ENCODE measurements at regions not wholly inside any gene's neighbourhood (a gene's known extent, or its start where the extent isn't known, plus 50 kb on each side); places are given as distances from the start of the nearest gene placed in this dataset.
"Not testable (repeated sequence)": the region's sequence is repeated elsewhere in the genome, so short reads cannot be mapped to it uniquely, and the experiment has no call there.

DNA sequence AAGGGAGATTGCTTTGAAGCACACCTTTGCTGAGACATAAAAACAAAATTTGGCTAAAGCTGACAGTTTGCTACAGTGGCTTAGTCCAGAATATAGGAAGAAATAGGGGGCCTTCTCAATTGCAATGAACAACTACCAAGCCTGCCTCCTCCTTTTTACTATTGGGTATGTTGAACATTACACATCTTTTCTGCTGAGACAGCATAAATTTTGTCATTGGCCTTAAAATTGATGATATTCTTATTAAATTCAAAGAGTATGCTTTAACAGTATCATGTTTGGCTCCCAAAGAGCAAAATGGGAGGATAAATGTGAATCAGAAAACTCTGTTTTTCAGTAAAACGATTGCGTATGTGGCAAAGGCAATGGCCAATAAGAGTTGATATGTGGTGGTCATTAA is 721.9 kb upstream of the IGFBP7 start:
- H3K36me3 Mint-ChIP-seq (ENCODE audit: low read depth): no peaks in the 10 kb centered on the region
- no peaks in the 10 kb centered on the region for H3K9me3 Mint-ChIP-seq
- no peaks in the 10 kb centered on the region for H3K27me3 Mint-ChIP-seq
- intact Hi-C loops (cut with micrococcal nuclease): no loop called here
- no peak overlapping the region for H3K27ac Mint-ChIP-seq
- no peaks in the 10 kb centered on the region for H3K4me1 Mint-ChIP-seq (ENCODE audit: low read depth)
- no peak overlapping the region for H3K4me3 Mint-ChIP-seq

DNA sequence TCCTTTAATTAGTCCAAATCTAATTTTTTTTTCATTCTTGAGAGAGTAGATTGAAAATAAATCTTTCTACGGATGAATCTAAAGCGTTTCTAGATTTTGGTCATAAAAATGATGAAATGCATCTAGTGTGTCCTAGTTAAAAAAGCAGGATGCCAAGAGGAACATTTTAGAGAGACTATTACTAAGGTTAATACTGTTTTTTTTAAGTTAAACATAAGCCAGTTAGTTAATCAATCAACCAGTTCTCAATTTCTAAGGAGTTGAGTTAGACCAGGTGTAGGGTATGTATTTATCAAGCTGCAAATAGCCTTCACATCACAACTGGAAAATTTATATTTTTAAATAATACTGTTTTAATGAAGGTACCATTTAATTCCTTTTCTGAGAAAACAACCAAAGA is 679.5 kb upstream of the IGFBP7 start:
- no peaks in the 10 kb centered on the region for H3K4me1 Mint-ChIP-seq (ENCODE audit: low read depth)
- no peaks in the 10 kb centered on the region for H3K9me3 Mint-ChIP-seq
- H3K4me3 Mint-ChIP-seq: no peak overlapping the region
- H3K27ac Mint-ChIP-seq: no peak overlapping the region
- H3K27me3 Mint-ChIP-seq: no peaks in the 10 kb centered on the region
- no peaks in the 10 kb centered on the region for H3K36me3 Mint-ChIP-seq (ENCODE audit: low read depth)
- intact Hi-C loops (cut with micrococcal nuclease): no loop called here

DNA sequence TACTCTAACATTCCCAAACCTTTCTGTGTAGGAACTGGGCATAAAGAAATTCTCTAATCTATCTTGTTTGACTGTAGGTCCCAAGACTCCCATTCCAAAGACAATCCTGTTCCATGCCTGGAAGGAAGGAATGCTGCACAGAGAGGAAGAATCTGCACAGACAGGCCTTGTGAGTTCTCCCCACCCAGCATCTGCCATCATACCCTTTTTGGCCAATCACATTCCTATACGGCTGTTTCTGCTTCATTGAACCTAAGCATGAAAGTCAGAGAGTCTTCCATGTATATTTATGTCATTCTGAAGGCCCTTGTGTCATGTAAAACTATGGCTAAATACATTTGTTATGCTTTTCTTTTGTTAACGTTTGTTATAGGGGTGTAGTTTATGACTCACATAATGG is 667.7 kb upstream of the IGFBP7 start:
- Mint-ChIP-seq H3K27me3 (no peaks in the 10 kb centered on the region), H3K4me3 (no peak overlapping the region), H3K36me3 (ENCODE audit: low read depth) (no peaks in the 10 kb centered on the region), H3K4me1 (ENCODE audit: low read depth) (no peaks in the 10 kb centered on the region), H3K9me3 (peaks cover 8% of the 10 kb centered on the region), H3K27ac (no peak overlapping the region)
- intact Hi-C loops (cut with micrococcal nuclease): no loop called here

DNA sequence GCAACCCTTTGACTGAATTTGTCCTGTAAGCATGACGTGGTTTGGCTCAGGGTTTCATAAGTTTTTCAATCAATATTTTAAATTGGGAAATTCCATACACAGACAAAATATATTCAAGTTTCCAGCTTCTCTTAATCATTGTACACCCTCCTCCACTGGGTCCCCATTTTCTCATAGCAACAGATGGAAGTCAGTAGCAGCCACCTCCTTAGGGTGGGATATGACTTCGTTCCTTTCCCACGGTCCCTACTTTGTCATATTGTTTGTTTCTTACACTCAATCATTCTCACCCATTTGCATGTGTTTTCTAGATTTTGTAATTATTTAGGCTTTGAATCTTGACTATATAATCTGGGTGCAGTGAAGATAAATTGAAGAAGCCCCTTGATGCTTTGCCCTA is 664.5 kb upstream of the IGFBP7 start:
- Mint-ChIP-seq H3K4me3 (no peak overlapping the region), H3K27me3 (no peaks in the 10 kb centered on the region), H3K36me3 (ENCODE audit: low read depth) (no peaks in the 10 kb centered on the region), H3K4me1 (ENCODE audit: low read depth) (no peaks in the 10 kb centered on the region), H3K9me3 (peaks cover 17% of the 10 kb centered on the region), H3K27ac (no peak overlapping the region)
- intact Hi-C loops (cut with micrococcal nuclease): no loop called here

- intact Hi-C loops (cut with micrococcal nuclease): no loop called here
- H3K4me3 Mint-ChIP-seq: no peak overlapping the region
- H3K36me3 Mint-ChIP-seq (ENCODE audit: low read depth): no peaks in the 10 kb centered on the region
- H3K9me3 Mint-ChIP-seq: peaks cover 17% of the 10 kb centered on the region
- H3K27me3 Mint-ChIP-seq: no peaks in the 10 kb centered on the region
- H3K4me1 Mint-ChIP-seq (ENCODE audit: low read depth): no peaks in the 10 kb centered on the region
- no peak overlapping the region for H3K27ac Mint-ChIP-seq
These were observed 664.0 kb upstream of the IGFBP7 start for GRCh38 chr4:57774171-57774570.

- H3K36me3 Mint-ChIP-seq (ENCODE audit: low read depth): no peaks in the 10 kb centered on the region
- H3K27me3 Mint-ChIP-seq: no peaks in the 10 kb centered on the region
- no peak overlapping the region for H3K27ac Mint-ChIP-seq
- peaks cover 12% of the 10 kb centered on the region for H3K4me1 Mint-ChIP-seq (ENCODE audit: low read depth)
- H3K4me3 Mint-ChIP-seq: no peak overlapping the region
- intact Hi-C loops (cut with micrococcal nuclease): no loop called here
- peaks cover 31% of the 10 kb centered on the region for H3K9me3 Mint-ChIP-seq
These were observed 656.2 kb upstream of the IGFBP7 start for GRCh38 chr4:57766341-57766740.

DNA sequence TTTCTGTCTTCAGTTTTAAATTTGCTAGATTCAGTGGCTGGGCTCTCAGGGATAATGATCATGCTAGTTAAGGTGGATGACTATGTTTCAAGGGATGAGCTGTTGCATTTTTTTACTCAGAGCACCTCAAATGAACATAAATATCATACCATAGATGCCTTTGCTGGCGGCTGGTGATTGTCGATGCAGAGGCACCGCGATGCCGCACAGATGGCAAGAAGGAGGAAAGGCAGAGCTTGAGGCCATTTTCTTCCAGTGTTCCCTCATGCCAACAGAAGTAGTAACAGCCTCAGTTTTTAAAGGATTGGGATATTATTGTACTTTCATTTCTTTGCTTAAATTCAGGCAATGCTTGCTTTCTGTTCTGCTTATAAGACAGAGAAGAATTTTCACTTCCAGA is 654.7 kb upstream of the IGFBP7 start:
- Mint-ChIP-seq H3K27ac (no peak overlapping the region), H3K9me3 (peaks cover 28% of the 10 kb centered on the region), H3K36me3 (ENCODE audit: low read depth) (no peaks in the 10 kb centered on the region), H3K27me3 (no peaks in the 10 kb centered on the region), H3K4me1 (ENCODE audit: low read depth) (peaks cover 12% of the 10 kb centered on the region), H3K4me3 (no peak overlapping the region)
- intact Hi-C loops (cut with micrococcal nuclease): no loop called here

DNA sequence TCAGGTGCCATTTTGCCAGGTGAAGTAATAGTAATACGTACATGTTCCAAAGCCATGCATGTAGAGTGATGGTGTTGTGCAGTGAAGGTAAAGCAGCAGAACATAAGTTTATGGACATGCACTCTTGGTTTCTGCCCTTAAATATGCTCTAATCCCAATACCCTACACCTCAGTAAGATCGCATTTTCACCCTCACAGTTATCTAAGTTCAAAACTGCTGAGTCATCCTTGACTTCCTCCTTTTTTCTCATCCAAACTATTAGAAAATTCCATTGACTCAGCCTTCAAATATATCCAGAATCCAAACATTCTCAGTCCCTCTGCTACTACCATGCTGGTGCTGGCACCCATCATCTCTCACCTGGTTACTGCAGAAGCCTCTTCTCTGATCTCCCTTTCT is 652.9 kb upstream of the IGFBP7 start:
- no peak overlapping the region for H3K27ac Mint-ChIP-seq
- H3K9me3 Mint-ChIP-seq: peaks cover 19% of the 10 kb centered on the region
- intact Hi-C loops (cut with micrococcal nuclease): no loop called here
- H3K4me3 Mint-ChIP-seq: no peak overlapping the region
- no peaks in the 10 kb centered on the region for H3K27me3 Mint-ChIP-seq
- no peaks in the 10 kb centered on the region for H3K36me3 Mint-ChIP-seq (ENCODE audit: low read depth)
- peaks cover 12% of the 10 kb centered on the region for H3K4me1 Mint-ChIP-seq (ENCODE audit: low read depth)

GRCh38 chr4:57740625-57741190 is 630.5 kb upstream of the IGFBP7 start:
- no peaks in the 10 kb centered on the region for H3K36me3 Mint-ChIP-seq (ENCODE audit: low read depth)
- no peak overlapping the region for H3K27ac Mint-ChIP-seq

DNA sequence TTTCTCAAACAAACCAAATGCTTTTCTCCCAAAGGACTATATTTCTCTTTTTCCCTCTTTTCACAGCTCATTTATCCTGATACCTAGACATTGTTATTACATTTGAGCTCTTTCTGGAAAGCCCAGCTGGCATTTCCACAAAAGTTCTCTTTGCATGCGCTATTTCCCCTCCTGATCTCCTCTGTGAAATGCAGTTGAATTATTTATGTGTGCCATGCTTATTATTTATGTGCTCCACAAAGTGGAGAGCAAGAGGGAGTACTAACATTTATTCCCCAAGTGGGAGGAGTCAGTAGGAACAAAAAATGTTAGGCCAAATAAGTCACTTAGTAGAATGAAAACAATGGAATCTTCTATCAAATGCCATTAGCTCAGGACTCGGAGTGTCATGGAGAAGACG is 626.6 kb upstream of the IGFBP7 start:
- intact Hi-C loops (cut with micrococcal nuclease): no loop called here
- Mint-ChIP-seq H3K36me3 (ENCODE audit: low read depth) (no peaks in the 10 kb centered on the region), H3K4me3 (no peak overlapping the region), H3K27me3 (no peaks in the 10 kb centered on the region), H3K27ac (no peak overlapping the region), H3K9me3 (no peaks in the 10 kb centered on the region), H3K4me1 (ENCODE audit: low read depth) (no peaks in the 10 kb centered on the region)

More at GRCh38 chr4:57740625-57741190, 630.5 kb upstream of the IGFBP7 start:
- intact Hi-C loops (cut with micrococcal nuclease): no loop called here
- H3K27me3 Mint-ChIP-seq: no peaks in the 10 kb centered on the region
- H3K9me3 Mint-ChIP-seq: peaks cover 17% of the 10 kb centered on the region
- no peaks in the 10 kb centered on the region for H3K4me1 Mint-ChIP-seq (ENCODE audit: low read depth)
- no peak overlapping the region for H3K4me3 Mint-ChIP-seq

DNA sequence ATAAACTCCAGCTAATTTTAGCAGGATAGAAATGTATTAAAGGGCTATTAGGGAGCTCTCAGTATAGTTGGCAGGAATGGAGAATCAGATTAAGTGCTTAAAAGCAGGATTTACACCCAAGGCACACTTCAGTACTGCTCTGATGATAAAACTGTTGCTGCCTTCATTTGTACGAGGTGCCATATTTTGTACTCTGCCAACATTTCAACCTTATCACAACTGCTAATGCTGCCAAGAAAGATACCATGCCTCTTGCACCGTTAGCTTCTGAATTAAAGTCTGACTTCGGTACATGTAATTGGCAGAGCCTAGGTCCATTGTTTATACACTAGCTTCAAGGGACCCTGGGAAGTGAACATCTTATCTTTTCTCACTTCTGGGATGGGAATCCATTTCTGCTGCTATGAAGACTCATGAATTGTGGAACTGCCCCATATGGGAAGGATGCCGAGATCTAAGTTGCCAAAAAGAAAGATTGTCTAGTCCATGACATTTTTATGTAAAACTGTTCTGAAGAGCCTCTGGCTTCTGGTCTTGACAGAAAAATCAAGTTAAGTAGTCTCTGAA is 624.0 kb upstream of the IGFBP7 start:
- no peaks in the 10 kb centered on the region for H3K9me3 Mint-ChIP-seq
- no peaks in the 10 kb centered on the region for H3K36me3 Mint-ChIP-seq (ENCODE audit: low read depth)
- intact Hi-C loops (cut with micrococcal nuclease): no loop called here
- H3K27me3 Mint-ChIP-seq: no peaks in the 10 kb centered on the region
- H3K4me1 Mint-ChIP-seq (ENCODE audit: low read depth): no peaks in the 10 kb centered on the region
- H3K4me3 Mint-ChIP-seq: no peak overlapping the region
- no peak overlapping the region for H3K27ac Mint-ChIP-seq

GRCh38 chr4:57729775-57730570 is 619.8 kb upstream of the IGFBP7 start:
- H3K36me3 Mint-ChIP-seq (ENCODE audit: low read depth); H3K27me3 Mint-ChIP-seq; H3K4me1 Mint-ChIP-seq (ENCODE audit: low read depth); H3K4me3 Mint-ChIP-seq; H3K9me3 Mint-ChIP-seq; H3K27ac Mint-ChIP-seq; intact Hi-C loops (cut with micrococcal nuclease): not testable (repeated sequence)

DNA sequence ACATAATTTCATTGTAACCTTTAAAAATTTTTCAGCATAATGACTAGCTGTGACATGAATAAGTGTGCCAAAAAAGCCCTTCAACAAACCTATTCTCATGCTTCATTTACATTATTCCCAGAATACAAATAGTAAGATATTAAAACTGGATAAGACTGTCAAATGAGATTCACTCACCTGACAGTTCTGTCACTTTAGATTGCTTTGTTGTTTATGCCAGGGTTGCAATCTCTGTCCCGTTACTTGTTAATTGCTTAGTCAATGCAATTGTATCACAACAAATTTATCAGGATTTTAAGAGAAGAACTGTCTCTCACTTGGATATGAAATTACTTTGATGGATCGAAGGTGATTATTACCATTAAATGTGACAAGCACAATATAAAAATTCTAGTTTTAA is 616.0 kb upstream of the IGFBP7 start:
- no peaks in the 10 kb centered on the region for H3K27me3 Mint-ChIP-seq
- intact Hi-C loops (cut with micrococcal nuclease): no loop called here
- H3K4me1 Mint-ChIP-seq (ENCODE audit: low read depth): no peaks in the 10 kb centered on the region
- no peaks in the 10 kb centered on the region for H3K9me3 Mint-ChIP-seq
- no peak overlapping the region for H3K4me3 Mint-ChIP-seq
- H3K36me3 Mint-ChIP-seq (ENCODE audit: low read depth): no peaks in the 10 kb centered on the region
- no peak overlapping the region for H3K27ac Mint-ChIP-seq

DNA sequence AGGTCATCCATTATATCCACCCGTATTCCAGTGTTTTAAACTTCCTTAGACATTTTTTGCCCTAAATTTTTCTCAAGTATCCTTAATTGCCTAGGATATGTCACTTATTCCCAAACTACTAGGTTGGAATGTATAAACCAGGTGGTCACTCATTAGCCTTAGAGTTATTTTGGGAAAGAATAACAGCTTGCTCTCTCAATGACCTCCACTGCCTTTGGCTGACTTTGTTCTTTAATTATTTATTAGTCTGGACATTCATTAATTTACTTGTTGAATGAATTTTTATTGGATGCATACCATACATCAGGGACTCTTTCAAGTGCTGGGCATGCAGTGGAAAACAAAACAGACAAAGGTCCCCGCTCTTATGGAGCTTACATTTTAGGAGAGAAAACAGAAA is 609.3 kb upstream of the IGFBP7 start:
- H3K4me1 Mint-ChIP-seq (ENCODE audit: low read depth): no peaks in the 10 kb centered on the region
- H3K27ac Mint-ChIP-seq: no peak overlapping the region
- no peaks in the 10 kb centered on the region for H3K27me3 Mint-ChIP-seq
- H3K4me3 Mint-ChIP-seq: no peak overlapping the region
- no peaks in the 10 kb centered on the region for H3K36me3 Mint-ChIP-seq (ENCODE audit: low read depth)
- intact Hi-C loops (cut with micrococcal nuclease): no loop called here
- H3K9me3 Mint-ChIP-seq: peaks cover 16% of the 10 kb centered on the region

DNA sequence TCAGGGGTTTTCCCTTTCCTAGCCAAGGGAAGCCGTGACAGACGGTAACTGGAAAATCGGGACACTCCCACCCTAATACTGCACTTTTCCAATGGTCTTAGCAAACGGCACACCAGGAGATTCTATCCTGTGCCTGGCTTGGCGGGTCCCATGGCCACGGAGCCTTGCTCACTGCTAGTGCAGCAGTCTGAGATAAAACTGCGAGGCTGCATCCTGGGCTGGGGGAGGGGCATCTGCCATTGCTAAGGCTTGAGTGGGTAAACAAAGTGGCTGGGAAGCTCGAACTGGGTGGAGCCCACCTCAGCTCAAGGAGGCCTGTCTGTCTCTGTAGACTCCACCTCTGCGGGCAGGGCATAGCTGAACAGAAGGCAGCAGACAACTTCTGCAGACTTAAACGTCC is 604.1 kb upstream of the IGFBP7 start:
- H3K4me3 Mint-ChIP-seq; H3K4me1 Mint-ChIP-seq (ENCODE audit: low read depth); intact Hi-C loops (cut with micrococcal nuclease); H3K27ac Mint-ChIP-seq; H3K27me3 Mint-ChIP-seq; H3K36me3 Mint-ChIP-seq (ENCODE audit: low read depth): not testable (repeated sequence)
- H3K9me3 Mint-ChIP-seq: peaks cover 16% of the 10 kb centered on the region

Data from dendritic cell treated with granulocyte-macrophage colony-stimulating factor and Interleukin-4, amounts not matched to agents 40 ng/mL and 50 ng/mL, for 4 days (primary cell).